Cardiac fibroblast (primary cell): ENCODE measurements at regions not wholly inside any gene's neighbourhood (a gene's known extent, or its start where the extent isn't known, plus 50 kb on each side); places are given as distances from the start of the nearest gene placed in this dataset.

ENCODE experiments used
- DNase-seq, 2 donors: peaks; one replicate each; pipeline versions ENCODE4 v3.0.0 to v3.0.0-alpha.2; 2010; ENCODE audit warnings: low read depth in 2 of 2
- H3K4me3 ChIP-seq, 2 donors: replicated peaks in 1 of 2; 1 replicate in 1 of 2; 2 replicates in 1 of 2; pipeline ENCODE4 v1.5.1; 2011; ENCODE audit warnings: low read depth in 2 of 2, low read length in 2 of 2, mild to moderate bottlenecking in 2 of 2, moderate library complexity in 1 of 2
- TF ChIP-seq, protein P1 (sequence below): IDR thresholded peaks from one replicate; pipeline ENCODE4 v1.5.1; 2011; ENCODE audit warnings: low read depth, mild to moderate bottlenecking, low read length, inconsistent platforms

DNA sequence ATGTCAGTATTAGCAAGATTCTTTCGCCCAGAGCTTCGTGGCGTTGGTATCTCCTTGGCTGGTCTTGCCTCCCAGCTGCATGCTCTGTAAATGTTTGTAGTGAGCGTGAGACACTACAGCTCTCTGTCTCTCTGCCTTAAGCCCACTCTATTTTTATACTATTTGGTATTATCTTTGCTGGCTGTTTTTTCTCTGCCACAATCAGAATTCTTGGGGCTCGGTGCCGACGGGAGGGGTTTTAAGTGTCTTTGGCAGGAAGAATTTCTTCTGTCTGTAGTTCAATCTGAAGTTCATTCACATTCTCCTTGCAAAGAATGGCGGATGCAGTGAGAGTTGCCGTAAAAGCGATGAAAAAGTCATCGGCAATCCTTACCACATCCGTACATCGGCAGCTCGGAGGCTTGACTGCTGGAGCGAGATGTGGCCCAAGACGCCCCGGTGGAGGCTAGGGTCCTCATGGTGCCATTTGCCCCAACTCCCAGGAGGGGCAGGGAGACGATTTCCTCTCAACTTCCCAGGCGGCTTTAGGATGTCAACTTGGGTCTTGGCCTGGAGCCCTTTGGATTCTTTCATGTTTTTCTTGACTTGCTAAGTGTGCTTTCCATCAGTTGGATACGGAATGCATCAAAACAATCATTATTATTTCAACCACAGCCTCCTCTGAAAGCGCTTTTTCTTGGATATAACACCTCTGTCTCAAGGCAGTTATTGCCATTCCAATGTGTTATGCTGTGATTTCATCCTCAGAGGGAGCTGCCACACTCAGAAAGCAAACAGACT lies 132.3 kb upstream of the SDK2 start:
- TF ChIP-seq, protein P1, sequence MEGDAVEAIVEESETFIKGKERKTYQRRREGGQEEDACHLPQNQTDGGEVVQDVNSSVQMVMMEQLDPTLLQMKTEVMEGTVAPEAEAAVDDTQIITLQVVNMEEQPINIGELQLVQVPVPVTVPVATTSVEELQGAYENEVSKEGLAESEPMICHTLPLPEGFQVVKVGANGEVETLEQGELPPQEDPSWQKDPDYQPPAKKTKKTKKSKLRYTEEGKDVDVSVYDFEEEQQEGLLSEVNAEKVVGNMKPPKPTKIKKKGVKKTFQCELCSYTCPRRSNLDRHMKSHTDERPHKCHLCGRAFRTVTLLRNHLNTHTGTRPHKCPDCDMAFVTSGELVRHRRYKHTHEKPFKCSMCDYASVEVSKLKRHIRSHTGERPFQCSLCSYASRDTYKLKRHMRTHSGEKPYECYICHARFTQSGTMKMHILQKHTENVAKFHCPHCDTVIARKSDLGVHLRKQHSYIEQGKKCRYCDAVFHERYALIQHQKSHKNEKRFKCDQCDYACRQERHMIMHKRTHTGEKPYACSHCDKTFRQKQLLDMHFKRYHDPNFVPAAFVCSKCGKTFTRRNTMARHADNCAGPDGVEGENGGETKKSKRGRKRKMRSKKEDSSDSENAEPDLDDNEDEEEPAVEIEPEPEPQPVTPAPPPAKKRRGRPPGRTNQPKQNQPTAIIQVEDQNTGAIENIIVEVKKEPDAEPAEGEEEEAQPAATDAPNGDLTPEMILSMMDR: no peak
- DNase-seq: no peak
- H3K4me3 ChIP-seq: no peak overlapping the region

DNA sequence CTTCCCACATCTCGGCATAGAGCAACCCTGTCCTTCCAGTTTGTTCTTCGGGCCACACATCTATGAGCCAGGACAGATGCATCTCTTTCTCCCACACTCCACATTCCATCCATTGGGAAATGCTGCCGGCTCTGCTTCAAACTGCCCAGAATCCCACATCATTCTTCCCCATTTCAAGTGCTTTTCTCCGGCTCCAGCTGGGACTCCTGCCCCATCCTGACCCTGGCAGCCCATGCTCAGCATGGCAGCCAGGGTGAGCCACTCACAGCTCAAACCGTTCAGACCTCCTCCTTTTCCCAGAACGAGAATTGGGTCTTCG lies 132.8 kb upstream of the SDK2 start:
- no peak for DNase-seq
- no peak overlapping the region for H3K4me3 ChIP-seq
- TF ChIP-seq, protein P1: no peak

DNA sequence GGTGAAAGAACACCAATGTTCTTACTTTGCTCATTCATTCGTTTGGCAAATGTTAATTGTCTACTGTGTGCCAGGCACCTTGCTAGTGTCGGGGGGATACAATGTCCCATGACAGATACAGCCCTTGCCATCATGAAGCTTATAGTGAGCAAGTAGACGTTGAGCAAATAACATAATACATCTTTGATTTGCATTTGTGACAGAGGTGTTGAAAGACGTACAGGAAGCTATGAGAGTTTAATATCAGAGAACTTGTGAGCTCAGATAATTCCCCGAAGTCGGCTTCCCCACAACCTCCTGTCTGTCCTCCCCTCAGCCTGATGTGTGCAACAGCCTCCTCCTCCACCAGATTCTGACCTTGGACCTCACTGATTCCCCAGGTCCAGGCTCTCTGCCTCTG lies 138.0 kb upstream of the SDK2 start:
- no peak overlapping the region for H3K4me3 ChIP-seq
- DNase-seq: no peak
- TF ChIP-seq, protein P1: no peak

DNA sequence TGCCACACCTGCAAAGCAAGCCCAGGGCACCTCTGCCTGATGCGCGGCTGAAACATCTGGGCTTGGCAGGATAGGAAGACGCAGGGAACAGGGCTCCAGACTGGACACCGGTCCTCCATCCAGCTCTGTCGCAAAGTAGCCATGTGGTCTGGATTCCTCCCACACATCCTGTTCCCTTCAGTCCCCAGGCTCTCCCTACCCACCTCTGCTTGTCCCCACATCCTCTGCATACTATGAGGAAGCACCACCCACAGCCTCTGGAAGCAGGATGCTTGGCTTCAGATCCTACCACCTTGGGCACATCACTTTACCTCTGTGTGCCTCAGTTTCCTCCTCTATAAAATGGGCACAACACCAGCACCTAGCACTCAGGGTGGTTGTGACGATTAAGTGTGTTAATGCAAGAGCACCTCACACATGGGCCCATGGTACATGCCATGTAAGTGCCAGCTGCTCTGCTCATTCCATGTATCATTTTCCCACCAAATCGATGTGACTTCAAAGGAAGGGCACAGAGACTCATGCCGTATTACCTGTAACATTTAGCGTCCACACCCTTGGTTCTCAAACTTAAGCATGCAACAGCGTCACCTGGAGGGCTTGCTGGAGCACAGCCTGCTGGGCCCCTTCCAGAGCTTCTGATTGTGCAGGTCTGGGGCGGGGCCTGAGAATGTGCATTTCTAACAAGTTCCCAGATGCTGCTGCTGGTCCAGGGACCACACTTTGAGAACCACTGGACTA lies 138.6 kb upstream of the SDK2 start:
- no peak for DNase-seq
- TF ChIP-seq, protein P1: no peak
- no peak overlapping the region for H3K4me3 ChIP-seq

DNA sequence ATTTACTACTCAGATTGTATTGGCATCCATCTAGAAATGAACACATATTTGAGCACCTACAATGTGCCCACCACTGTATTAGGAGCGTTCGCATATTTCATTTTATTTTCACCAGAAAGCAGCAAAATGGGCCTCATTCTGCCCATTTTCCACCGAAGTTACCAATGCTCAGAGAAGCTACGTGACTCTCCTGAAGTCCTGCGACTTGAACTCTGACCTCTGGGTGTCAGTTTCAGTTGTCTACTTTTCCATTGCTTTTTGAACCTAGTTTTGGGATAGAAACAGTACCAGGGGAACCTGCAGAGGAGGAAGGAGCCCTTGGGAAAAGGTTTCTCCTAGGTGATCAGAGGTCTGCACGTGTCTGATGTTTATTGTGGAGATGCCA lies 139.1 kb upstream of the SDK2 start:
- TF ChIP-seq, protein P1: no peak
- DNase-seq: no peak

DNA sequence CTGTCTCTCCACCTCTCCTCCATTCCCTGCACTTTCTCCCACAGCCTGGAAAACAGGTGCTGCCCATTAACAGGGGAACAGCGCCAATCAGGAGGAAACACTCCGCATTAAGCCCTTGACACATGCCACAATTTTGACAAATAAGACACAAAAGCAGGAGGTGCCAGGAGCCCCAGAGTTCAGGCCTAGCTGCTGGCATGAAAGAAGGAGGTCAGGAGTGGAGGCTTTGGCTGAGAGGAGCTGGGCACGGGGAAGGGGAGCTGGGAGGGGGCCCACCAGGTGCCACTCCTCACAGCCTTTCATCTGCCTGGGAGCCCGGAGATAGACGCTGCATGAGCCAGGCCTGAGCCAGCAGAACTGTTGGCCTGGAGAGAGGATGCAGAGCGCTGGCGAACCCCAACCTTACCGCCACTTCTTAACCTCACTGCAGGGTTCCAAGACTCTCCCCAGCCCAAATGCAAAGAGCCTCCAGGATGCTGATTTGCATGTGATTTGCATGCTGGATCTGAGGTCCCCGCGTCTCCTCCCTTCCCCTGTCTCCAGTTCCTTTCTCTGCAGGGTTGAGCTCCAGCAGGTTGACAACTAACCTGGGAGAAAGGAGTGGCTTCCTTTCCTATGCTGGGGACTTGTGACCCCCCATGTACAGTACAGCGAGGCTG lies 139.8 kb upstream of the SDK2 start:
- DNase-seq: no peak
- no peak overlapping the region for H3K4me3 ChIP-seq
- TF ChIP-seq, protein P1: no peak

More for the DNA sequence above, 139.1 kb upstream of the SDK2 start:
- H3K4me3 ChIP-seq: no peak overlapping the region
